SK-N-SH (cell line): ENCODE measurements at regions not wholly inside any gene's neighbourhood (a gene's known extent, or its start where the extent isn't known, plus 50 kb on each side); places are given as distances from the start of the nearest gene placed in this dataset.

Experiments used
- CTCF ChIA-PET: fragments of 300-600, 350-600 bp; formaldehyde crosslinking; extraction: SDS; loops from one replicate; lab custom pipeline; 2021; lab: Yijun Ruan, JAX
- POLR2A ChIA-PET: fragments of 350-600 bp; sonication (Branson Sonifier 250); formaldehyde crosslinking; extraction: SDS; loops from one replicate; lab custom pipeline; 2020; ENCODE audit warnings: antibody characterized with exemption, inconsistent platforms; lab: Yijun Ruan, JAX
- DNase-seq: peaks from one replicate; pipeline ENCODE4 v3.0.0; 2012
- H2AFZ ChIP-seq: fragments of 200-600 bp; sonication (generic); 2 replicates; pipeline ENCODE4 v1.8.1; 2016; ENCODE audit warnings: antibody characterized with exemption, mild to moderate bottlenecking, low read depth
- H3F3A ChIP-seq: fragments of 200-600 bp; sonication (generic); replicated peaks from 2 replicates; pipeline ENCODE3; 2016; ENCODE audit warnings: antibody characterized with exemption, mild to moderate bottlenecking; ENCODE audit not compliant: insufficient read depth
- H3K27ac ChIP-seq, 2 experiments: fragments of 200-500 bp in 1 of 2; fragments of 200-600 bp in 1 of 2; sonication (Bioruptor generic) in 1 of 2; sonication (generic), shearing (Covaris generic) in 1 of 2; 2 replicates each; pipeline versions ENCODE4 v1.5.1 to v1.6.1; 2014 to 2016; ENCODE audit warnings: low read depth in 2 of 2, inconsistent platforms in 1 of 2, low read length in 1 of 2, mild to moderate bottlenecking in 1 of 2, mixed read lengths in 1 of 2
- H3K27me3 ChIP-seq: fragments of 200-600 bp; sonication (generic), shearing (Covaris generic); 2 replicates; pipeline ENCODE4 v1.6.1; 2016; ENCODE audit warnings: mixed run types; ENCODE audit not compliant: insufficient read depth
- H3K36me3 ChIP-seq, 2 experiments: fragments of 200-500 bp in 1 of 2; fragments of 200-600 bp in 1 of 2; sonication (Bioruptor generic) in 1 of 2; sonication (generic) in 1 of 2; replicated peaks in 1 of 2; 2 replicates each; pipeline versions ENCODE3 to v1.5.1; 2014 to 2016; ENCODE audit warnings: low read length in 1 of 2, mild to moderate bottlenecking in 1 of 2; ENCODE audit not compliant: insufficient read depth in 2 of 2, control insufficient read depth in 1 of 2
- H3K4me1 ChIP-seq, 2 experiments: fragments of 200-500 bp in 1 of 2; fragments of 200-600 bp in 1 of 2; sonication (Bioruptor generic) in 1 of 2; sonication (generic), shearing (Covaris generic) in 1 of 2; 2 replicates each; pipeline versions ENCODE4 v1.5.1 to v1.6.1; 2014 to 2016; ENCODE audit warnings: low read depth in 1 of 2, low read length in 1 of 2, mixed run types in 1 of 2; ENCODE audit not compliant: insufficient read depth in 2 of 2, control insufficient read depth in 1 of 2
- H3K4me2 ChIP-seq: fragments of 200-600 bp; sonication (generic), shearing (Covaris generic); 2 replicates; pipeline ENCODE4 v1.6.1; 2017; ENCODE audit warnings: mixed run types
- H3K4me3 ChIP-seq, 2 experiments: fragments of 200-500 bp in 1 of 2; fragments of 200-600 bp in 1 of 2; sonication (Bioruptor generic) in 1 of 2; sonication (generic), shearing (Covaris generic) in 1 of 2; 2 replicates each; pipeline versions ENCODE4 v1.5.1 to v1.8.1; 2014 to 2016; ENCODE audit warnings: low read depth in 2 of 2, inconsistent platforms in 1 of 2, low read length in 1 of 2, mild to moderate bottlenecking in 1 of 2, mixed read lengths in 1 of 2, moderate library complexity in 1 of 2
- H3K79me2 ChIP-seq: fragments of 200-600 bp; sonication (generic); 2 replicates; pipeline ENCODE4 v1.8.1; 2017; ENCODE audit warnings: mild to moderate bottlenecking; ENCODE audit not compliant: insufficient read depth
- H3K9ac ChIP-seq: fragments of 200-600 bp; sonication (generic); 2 replicates; pipeline ENCODE4 v1.6.1; 2017; ENCODE audit warnings: mixed run types
- H3K9me2 ChIP-seq: fragments of 200-600 bp; sonication (generic); 2 replicates; pipeline ENCODE4 v1.6.1; 2017; ENCODE audit warnings: mixed run types
- H3K9me3 ChIP-seq: fragments of 200-600 bp; sonication (generic); 2 replicates; pipeline ENCODE4 v1.6.1; 2017; ENCODE audit warnings: mixed run types, mild to moderate bottlenecking, moderate library complexity
- H4K20me1 ChIP-seq: fragments of 200-600 bp; sonication (generic); 2 replicates; pipeline ENCODE4 v1.6.1; 2017; ENCODE audit warnings: mild to moderate bottlenecking, mixed run types; ENCODE audit not compliant: insufficient read depth
- CHD2 ChIP-seq: fragments of 150-350 bp; IDR thresholded peaks from 2 replicates; pipeline ENCODE4 v1.6.1; 2018; ENCODE audit warnings: low read length; ENCODE audit not compliant: partially characterized antibody
- ELF1 ChIP-seq: IDR thresholded peaks from 2 replicates; pipeline ENCODE4 v1.4.0; 2012
- FOXM1 ChIP-seq: IDR thresholded peaks from 2 replicates; pipeline ENCODE4 v1.4.0; 2012; ENCODE audit warnings: low read depth, mild to moderate bottlenecking
- GATA2 ChIP-seq: sonication (generic); formaldehyde crosslinking; IDR thresholded peaks from 2 replicates; pipeline ENCODE4 v1.5.0; 2020; ENCODE audit warnings: mild to moderate bottlenecking, missing genetic modification reagents
- POLR2AphosphoS5 ChIP-seq: IDR thresholded peaks from 2 replicates; pipeline ENCODE4 v1.6.1; 2012; ENCODE audit warnings: low read depth, low read length
- RFX5 ChIP-seq: IDR thresholded peaks from 2 replicates; pipeline ENCODE4 v1.6.1; 2012; ENCODE audit warnings: mild to moderate bottlenecking, improper control_type of control experiment, low read length
- RXRA ChIP-seq: IDR thresholded peaks from 2 replicates; pipeline ENCODE4 v1.4.0; 2012; ENCODE audit warnings: low read depth, mild to moderate bottlenecking, borderline replicate concordance
- SIN3A ChIP-seq: IDR thresholded peaks from 2 replicates; pipeline ENCODE4 v1.6.1; 2012; ENCODE audit warnings: low read depth, mild to moderate bottlenecking, low read length, moderate library complexity, borderline replicate concordance
- SMC3 ChIP-seq: IDR thresholded peaks from 2 replicates; pipeline ENCODE4 v1.6.1; 2012; ENCODE audit warnings: low read depth, low read length, improper control_type of control experiment
- TAF1 ChIP-seq: IDR thresholded peaks from 2 replicates; pipeline ENCODE4 v1.6.1; 2012; ENCODE audit warnings: low read depth, mild to moderate bottlenecking, low read length, moderate library complexity, borderline replicate concordance
- WGBS: methylation state at CpG from one replicate; pipeline ENCODE4 v1.1.6; 2017; ENCODE audit warnings: low lambda C conversion rate; 5-methylcytosine and 5-hydroxymethylcytosine counted together
- TF ChIP-seq, protein P1 (sequence below): fragments of 200-600 bp; sonication (generic); IDR thresholded peaks from 2 replicates; pipeline ENCODE4 v1.6.1; 2017; ENCODE audit warnings: antibody characterized with exemption, mild to moderate bottlenecking, moderate library complexity
- TF ChIP-seq, protein P2 (sequence below): fragments of 150-350 bp; IDR thresholded peaks from 2 replicates; pipeline ENCODE4 v1.6.1; 2017; ENCODE audit warnings: antibody characterized with exemption, low read length, low read depth, borderline replicate concordance
- TF ChIP-seq, protein P3 (sequence below): IDR thresholded peaks from 2 replicates; pipeline ENCODE4 v1.6.1; 2012; ENCODE audit warnings: mild to moderate bottlenecking, low read depth, low read length, moderate library complexity

DNA sequence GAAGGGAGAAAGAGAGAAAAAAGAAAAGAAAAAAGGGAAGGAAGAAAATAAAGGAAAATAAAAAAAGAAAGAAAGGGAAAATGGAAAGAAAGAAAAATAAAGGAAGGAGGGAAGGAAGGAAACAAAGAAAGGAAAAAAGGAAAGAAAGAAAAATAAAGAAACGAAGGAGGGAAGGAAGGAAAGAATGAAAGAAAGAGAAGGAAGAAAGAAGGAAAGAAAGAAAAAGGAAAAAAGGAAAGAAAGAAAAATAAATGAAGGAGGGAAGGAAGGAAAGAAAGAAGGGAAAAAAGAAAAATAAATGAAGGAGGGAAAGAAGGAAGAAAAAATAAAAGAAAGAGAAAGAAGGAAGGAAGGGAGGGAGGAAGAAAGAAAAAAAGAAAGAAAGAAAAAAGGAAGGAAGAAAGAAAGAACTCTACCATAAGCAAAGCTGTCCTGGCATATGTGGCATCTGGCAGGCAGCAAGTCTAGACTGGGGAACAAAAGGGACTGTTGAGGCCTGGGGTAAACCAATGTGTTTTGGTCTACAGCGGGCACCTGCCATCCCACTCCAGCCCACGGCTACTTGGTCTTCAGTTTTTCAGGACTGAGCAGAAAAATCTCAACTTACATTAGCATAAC is 86.9 kb downstream of the TFAP2C start:
- POLR2A ChIA-PET = no interaction called here
- 2% methylated on average over 3 of the region's 3 CpGs for WGBS

DNA sequence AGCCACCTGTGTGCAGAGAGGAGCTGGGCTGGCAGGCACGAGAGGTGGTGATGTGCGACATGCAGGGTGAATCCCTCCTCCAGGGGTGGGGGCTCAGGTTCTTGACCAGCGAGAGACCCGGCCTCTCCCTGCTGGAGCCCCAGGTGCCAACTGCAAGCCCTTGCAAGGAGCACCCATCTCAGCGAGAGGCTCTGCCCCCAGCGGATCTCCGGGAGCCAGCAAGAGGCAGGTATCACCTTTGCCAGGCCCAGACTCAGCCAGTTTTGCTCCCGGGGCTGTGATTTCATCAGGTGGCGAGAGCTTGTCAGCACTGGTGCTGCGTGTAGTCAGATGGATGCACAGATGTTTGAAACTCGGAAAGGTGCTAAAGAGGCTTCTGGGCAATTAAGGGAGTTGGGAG is 87.7 kb downstream of the TFAP2C start:
- H3F3A ChIP-seq = no peaks in the 10 kb centered on the region
- H3K4me2 ChIP-seq = no peak overlapping the region
- no peak overlapping the region for H2AFZ ChIP-seq
- H3K9me3 ChIP-seq = no peaks in the 10 kb centered on the region
- no peak overlapping the region for H3K4me3 ChIP-seq
- H3K27me3 ChIP-seq = peaks cover 18% of the 10 kb centered on the region
- 8% methylated on average over 4 of the region's 11 CpGs for WGBS
- no peaks in the 10 kb centered on the region for H4K20me1 ChIP-seq
- no peaks in the 10 kb centered on the region for H3K4me1 ChIP-seq
- H3K9me2 ChIP-seq = no peaks in the 10 kb centered on the region
- H3K36me3 ChIP-seq = no peaks in the 10 kb centered on the region
- TF ChIP-seq SIN3A (no peak), RFX5 (no peak), FOXM1 (no peak), CHD2 (no peak)
- TF ChIP-seq, protein P1, sequence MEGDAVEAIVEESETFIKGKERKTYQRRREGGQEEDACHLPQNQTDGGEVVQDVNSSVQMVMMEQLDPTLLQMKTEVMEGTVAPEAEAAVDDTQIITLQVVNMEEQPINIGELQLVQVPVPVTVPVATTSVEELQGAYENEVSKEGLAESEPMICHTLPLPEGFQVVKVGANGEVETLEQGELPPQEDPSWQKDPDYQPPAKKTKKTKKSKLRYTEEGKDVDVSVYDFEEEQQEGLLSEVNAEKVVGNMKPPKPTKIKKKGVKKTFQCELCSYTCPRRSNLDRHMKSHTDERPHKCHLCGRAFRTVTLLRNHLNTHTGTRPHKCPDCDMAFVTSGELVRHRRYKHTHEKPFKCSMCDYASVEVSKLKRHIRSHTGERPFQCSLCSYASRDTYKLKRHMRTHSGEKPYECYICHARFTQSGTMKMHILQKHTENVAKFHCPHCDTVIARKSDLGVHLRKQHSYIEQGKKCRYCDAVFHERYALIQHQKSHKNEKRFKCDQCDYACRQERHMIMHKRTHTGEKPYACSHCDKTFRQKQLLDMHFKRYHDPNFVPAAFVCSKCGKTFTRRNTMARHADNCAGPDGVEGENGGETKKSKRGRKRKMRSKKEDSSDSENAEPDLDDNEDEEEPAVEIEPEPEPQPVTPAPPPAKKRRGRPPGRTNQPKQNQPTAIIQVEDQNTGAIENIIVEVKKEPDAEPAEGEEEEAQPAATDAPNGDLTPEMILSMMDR = no peak
- no peak for DNase-seq
- no peak overlapping the region for H3K9ac ChIP-seq
- no peak overlapping the region for H3K27ac ChIP-seq
- ChIA-PET POLR2A (no interaction called here), CTCF (no interaction called here)
- no peaks in the 10 kb centered on the region for H3K79me2 ChIP-seq

More for the DNA sequence above, 86.9 kb downstream of the TFAP2C start:
- CTCF ChIA-PET = no interaction called here
- TF ChIP-seq ELF1 (no peak), SMC3 (no peak), RXRA (no peak), POLR2AphosphoS5 (no peak), GATA2 (CRISPR knock-in tag) (no peak), TAF1 (no peak)
- TF ChIP-seq, protein P2, sequence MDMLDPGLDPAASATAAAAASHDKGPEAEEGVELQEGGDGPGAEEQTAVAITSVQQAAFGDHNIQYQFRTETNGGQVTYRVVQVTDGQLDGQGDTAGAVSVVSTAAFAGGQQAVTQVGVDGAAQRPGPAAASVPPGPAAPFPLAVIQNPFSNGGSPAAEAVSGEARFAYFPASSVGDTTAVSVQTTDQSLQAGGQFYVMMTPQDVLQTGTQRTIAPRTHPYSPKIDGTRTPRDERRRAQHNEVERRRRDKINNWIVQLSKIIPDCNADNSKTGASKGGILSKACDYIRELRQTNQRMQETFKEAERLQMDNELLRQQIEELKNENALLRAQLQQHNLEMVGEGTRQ = no peak
- TF ChIP-seq, protein P3, sequence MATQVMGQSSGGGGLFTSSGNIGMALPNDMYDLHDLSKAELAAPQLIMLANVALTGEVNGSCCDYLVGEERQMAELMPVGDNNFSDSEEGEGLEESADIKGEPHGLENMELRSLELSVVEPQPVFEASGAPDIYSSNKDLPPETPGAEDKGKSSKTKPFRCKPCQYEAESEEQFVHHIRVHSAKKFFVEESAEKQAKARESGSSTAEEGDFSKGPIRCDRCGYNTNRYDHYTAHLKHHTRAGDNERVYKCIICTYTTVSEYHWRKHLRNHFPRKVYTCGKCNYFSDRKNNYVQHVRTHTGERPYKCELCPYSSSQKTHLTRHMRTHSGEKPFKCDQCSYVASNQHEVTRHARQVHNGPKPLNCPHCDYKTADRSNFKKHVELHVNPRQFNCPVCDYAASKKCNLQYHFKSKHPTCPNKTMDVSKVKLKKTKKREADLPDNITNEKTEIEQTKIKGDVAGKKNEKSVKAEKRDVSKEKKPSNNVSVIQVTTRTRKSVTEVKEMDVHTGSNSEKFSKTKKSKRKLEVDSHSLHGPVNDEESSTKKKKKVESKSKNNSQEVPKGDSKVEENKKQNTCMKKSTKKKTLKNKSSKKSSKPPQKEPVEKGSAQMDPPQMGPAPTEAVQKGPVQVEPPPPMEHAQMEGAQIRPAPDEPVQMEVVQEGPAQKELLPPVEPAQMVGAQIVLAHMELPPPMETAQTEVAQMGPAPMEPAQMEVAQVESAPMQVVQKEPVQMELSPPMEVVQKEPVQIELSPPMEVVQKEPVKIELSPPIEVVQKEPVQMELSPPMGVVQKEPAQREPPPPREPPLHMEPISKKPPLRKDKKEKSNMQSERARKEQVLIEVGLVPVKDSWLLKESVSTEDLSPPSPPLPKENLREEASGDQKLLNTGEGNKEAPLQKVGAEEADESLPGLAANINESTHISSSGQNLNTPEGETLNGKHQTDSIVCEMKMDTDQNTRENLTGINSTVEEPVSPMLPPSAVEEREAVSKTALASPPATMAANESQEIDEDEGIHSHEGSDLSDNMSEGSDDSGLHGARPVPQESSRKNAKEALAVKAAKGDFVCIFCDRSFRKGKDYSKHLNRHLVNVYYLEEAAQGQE = no peak
- no peaks in the 10 kb centered on the region for H4K20me1 ChIP-seq
- H3K4me2 ChIP-seq = no peak overlapping the region
- no peaks in the 10 kb centered on the region for H3K9me3 ChIP-seq
- no peaks in the 10 kb centered on the region for H3K9me2 ChIP-seq
- no peak overlapping the region for H2AFZ ChIP-seq
- peaks cover 13% of the 10 kb centered on the region for H3K27me3 ChIP-seq
- H3K9ac ChIP-seq = no peak overlapping the region
- no peaks in the 10 kb centered on the region for H3K4me1 ChIP-seq
- no peak overlapping the region for H3K27ac ChIP-seq
- no peak for DNase-seq
- H3F3A ChIP-seq = no peaks in the 10 kb centered on the region
- no peaks in the 10 kb centered on the region for H3K79me2 ChIP-seq
- H3K36me3 ChIP-seq = no peaks in the 10 kb centered on the region
- H3K4me3 ChIP-seq = no peak overlapping the region
